Endothelial cell of hepatic sinusoid (primary cell): ENCODE measurements at regions not wholly inside any gene's neighbourhood (a gene's known extent, or its start where the extent isn't known, plus 50 kb on each side); places are given as distances from the start of the nearest gene placed in this dataset.

ENCODE experiments used
- in situ Hi-C: cut with HindIII; loops from 2 replicates; pipeline ENCODE4 v1.10.0; 2017; ENCODE audit warnings: low sequenced_read_pairs

- in situ Hi-C loops = no loop called here
Measured at GRCh38 chr9:2565676-2566340, 55.8 kb upstream of the VLDLR start.

GRCh38 chr9:2567922-2568321, 53.7 kb upstream of the VLDLR start:
- in situ Hi-C loops = no loop called here

GRCh38 chr9:2568689-2569088, 52.9 kb upstream of the VLDLR start:
- in situ Hi-C loops = no loop called here

GRCh38 chr9:2570615-2571479, 50.7 kb upstream of the VLDLR start:
- in situ Hi-C loops = no loop called here
